ENCODE measurements at regions not wholly inside any gene's neighbourhood (a gene's known extent, or its start where the extent isn't known, plus 50 kb on each side); places are given as distances from the start of the nearest gene placed in this dataset.
"Not testable (repeated sequence)": the region's sequence is repeated elsewhere in the genome, so short reads cannot be mapped to it uniquely, and the experiment has no call there.

GRCh38 chr5:99901972-99902371 lies 633.2 kb upstream of the FAM174A start:
- no peak for DNase-seq (ENCODE audit: low spot score)

DNA sequence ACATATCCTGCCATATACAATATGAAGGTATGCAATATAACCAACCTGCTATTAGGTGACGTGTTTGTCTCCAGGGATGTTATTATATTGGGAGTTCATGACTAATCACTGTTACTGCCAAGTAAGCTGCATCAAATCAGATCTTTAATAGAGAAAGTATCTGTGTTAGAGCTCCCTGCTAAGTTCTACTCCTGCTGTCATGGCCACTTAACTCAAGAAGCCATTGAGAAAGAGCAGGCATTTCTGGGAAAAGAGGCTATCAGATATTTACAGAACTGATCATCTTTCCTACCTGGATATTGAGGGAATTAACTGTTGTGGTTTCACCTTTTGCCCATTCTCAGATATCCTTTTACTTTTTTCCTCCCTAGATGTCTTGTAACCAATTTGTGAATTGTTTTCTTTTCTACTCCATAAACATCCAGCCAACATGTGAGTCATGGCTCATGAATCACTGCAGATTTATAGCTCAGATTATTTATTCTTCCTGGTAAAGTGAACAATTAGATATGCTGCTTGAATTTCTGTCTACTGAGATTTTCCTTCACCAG lies 634.8 kb upstream of the FAM174A start:
- no peak for DNase-seq (ENCODE audit: low spot score)

DNA sequence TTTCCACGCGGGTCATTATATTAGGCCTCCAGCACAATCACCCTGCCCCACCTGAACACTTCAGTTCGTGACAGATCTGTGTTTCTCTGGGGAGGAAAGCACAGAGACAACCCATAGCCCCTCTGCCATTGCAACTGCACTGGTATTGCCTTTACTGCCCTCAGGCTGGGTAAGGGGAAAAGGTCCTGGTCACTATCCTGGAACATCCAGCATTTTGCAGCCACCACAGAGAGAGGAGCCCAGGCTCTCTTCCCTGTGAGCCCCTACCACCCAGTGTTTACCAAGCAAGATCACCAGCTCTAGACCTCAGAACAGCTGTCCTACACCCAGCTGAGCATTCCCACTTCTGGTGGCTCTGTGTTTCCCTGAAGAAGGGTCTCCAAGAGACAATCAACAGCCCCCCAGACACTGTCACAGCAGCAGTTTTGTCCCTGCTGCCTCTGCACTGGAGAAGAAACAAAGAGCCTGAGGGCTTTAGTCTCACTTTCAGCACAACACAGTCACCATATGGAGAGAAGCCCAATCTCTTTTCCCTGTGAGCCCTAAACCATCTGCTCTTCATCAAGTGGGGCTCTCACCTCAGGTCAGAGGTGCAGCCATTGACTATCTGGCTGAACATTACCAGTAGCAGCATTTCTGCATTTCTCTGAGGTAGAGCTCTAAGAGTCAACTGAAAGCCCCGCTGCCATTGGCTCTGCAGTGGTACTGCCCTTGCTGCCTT lies 655.2 kb upstream of the FAM174A start:
- no peak for DNase-seq (ENCODE audit: low spot score)

- DNase-seq (ENCODE audit: low spot score): no peak
Observed at GRCh38 chr5:99878830-99879229, 656.3 kb upstream of the FAM174A start.

GRCh38 chr5:99866740-99867139 lies 668.4 kb upstream of the FAM174A start:
- DNase-seq (ENCODE audit: low spot score): no peak

DNA sequence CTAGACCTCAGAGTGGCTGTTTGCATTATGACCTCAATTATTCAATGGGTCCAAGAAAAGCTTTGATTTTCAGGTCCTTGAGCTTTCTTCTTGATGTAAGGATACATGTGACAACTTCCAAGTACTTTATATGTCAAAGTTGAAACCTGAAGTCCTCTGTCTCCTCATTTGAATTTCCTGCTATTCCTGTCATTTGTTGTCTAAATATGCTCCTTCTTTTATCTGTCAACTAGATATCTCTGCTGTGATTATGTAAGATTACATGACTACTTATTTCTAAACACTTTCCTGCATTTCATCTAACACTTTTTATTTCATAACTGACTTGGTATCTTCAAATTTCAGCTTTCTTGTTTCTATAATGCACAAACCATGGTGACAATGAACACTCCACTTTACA lies 670.0 kb upstream of the FAM174A start:
- no peak for DNase-seq (ENCODE audit: low spot score)

DNA sequence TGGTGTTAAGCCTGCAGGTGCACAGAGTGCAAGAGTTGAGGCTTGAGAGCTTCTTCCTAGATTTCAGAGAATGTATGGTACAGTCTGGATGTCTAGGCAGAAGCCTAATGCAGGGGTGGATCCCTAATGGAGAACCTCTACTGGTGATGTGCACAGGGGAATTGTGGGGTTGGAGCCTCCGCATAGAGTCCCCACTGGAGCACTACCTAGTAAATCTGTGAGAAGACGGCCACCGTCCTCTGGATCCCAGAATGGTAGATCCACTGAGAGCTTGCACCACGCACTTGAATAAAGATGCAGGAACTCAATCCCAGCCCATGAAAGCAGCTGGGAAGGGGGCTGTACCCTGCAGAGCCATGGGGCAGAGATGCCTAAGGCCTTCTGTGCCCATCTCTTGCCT lies 699.4 kb upstream of the FAM174A start:
- DNase-seq (ENCODE audit: low spot score): no peak

GRCh38 chr5:99827136-99827535 lies 708.0 kb upstream of the FAM174A start:
- DNase-seq (ENCODE audit: low spot score): no peak

GRCh38 chr5:99817796-99818195 lies 717.4 kb upstream of the FAM174A start:
- DNase-seq (ENCODE audit: low spot score): no peak

DNA sequence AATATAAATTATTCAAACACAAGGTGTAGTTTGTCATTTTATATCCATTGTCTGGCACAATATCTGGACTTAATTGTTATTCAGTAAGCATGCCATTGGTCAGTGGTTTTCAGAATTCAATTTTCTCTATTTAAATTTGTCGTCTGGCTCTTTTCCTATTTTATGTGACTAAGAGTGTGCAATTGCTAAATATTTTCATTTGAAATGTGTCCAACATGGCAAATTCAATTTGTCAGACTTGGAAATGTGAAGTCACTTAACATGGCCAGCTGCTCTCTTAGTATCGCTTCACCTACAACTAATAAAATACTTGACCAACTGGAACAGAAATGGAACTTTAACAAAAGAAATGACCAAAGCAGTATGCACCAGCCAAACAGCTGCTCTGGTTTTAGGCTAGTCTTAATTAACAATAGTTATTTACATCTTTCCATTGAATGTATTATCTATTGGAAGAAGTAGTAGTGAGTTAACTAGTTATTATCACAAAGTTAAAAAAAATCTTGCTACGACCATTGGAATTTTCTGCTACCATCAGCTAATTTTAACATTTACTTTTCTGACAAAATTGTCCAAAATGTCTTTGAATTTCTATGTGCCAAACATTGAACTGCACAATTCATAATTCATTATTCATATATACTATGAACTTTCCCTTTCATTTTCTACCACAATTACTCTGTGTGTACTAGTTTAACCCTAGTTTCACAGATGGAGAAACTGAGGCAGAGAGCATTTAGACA lies 720.7 kb upstream of the FAM174A start:
- DNase-seq (ENCODE audit: low spot score): no peak

- no peak for DNase-seq (ENCODE audit: low spot score)
Observed at GRCh38 chr5:99808657-99809230, 726.4 kb upstream of the FAM174A start.

DNA sequence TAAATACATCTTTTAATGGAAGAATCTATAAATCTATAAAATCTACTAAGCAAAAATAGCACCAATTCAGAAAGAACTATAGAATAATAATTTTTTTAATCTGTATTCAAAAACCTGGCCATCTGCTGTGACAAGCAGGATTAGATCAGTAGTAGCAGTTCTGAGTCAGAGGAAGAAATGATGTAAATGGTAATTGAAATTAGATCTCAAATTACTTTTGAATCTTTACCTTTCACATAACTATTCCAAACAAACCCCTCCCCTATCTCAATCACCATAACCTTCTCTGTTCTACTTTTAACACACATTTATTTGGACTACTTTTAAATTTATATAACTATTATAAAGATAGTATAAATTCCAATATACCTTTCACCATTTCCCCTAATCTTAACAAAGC lies 727.8 kb upstream of the FAM174A start:
- no peak for DNase-seq (ENCODE audit: low spot score)

DNA sequence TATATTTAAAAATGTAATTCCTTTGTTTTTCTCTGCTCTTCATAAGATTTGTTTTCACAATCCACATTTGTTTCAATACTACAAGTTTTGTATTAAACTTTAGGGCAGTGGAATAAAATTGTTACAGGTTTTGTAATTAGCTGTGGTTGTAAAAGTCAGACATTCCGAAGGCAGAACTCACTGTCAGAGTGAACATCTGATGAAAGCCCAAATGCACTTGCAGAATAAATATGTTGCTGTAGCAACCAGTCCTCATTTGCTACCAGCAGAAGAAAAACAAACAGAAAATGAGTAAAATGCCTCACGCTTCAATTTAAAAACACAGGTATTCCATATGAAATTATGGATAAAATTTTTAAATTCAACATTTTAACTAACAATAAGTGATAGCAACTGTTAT lies 740.1 kb upstream of the FAM174A start:
- no peak for DNase-seq (ENCODE audit: low spot score)

GRCh38 chr5:99788482-99788881 lies 746.7 kb upstream of the FAM174A start:
- DNase-seq (ENCODE audit: low spot score): no peak

DNA sequence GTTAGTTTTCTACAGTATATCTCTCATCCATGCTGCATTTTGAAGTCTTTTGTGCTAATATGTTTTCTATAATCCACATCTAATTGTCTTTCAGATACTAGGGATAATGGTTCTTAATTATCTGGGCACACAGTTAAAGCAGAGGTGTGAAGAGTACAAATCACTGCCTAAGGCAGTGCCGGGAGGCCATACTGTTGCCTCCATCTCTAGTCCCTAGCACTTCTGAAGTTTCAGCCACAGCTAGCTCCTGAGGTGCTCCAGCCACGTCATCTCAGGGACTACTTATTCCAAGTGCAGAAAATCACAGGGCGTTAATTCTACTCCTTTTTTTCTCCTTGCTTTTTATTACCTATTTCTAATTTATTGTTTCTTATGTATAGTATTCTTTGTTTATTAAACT lies 760.0 kb upstream of the FAM174A start:
- DNase-seq (ENCODE audit: low spot score): no peak

DNA sequence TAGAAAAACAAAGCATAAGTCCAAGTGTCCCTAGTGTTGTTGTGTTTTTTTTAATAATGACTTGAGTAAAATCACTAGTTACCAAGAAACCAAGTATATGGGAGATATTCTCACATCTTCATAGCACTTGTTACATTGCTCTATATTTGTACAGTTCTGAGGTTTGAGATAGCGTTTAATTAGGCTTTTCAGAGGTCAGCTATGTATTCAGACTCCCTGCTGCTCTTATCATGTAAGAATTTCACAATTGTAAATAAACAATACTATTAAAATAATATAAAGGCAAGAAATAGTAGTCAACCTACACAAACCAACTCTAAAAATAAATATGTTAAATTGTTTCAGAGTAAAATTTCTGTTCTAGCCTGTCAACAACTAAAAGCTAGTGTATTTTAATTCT lies 761.9 kb upstream of the FAM174A start:
- DNase-seq (ENCODE audit: low spot score): no peak

- no peak for DNase-seq (ENCODE audit: low spot score)
Observed at GRCh38 chr5:99771296-99771695, 763.9 kb upstream of the FAM174A start.

GRCh38 chr5:99765011-99765410 lies 770.2 kb upstream of the FAM174A start:
- DNase-seq (ENCODE audit: low spot score): no peak

GRCh38 chr5:99763021-99763774 lies 772.0 kb upstream of the FAM174A start:
- no peak for DNase-seq (ENCODE audit: low spot score)

DNA sequence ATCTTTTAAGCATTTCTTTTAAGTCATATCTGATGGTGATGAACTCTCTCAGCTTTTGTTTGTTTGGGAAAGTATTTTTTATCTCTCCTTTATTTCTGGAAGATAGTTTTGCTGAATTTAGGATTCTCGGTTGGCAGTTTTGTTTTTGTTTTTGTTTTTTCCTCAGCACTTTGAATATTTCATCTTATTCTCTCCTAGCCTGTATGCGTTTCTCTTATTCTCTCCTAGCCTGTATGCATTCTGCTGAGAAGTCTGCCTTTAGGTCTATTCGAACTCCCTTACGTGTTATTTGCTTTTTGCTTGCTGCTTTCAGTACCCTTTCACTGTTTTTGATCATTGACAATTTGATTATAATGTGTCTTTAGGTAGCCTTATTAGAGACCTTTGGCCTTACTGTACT lies 787.8 kb upstream of the FAM174A start:
- no peak for DNase-seq (ENCODE audit: low spot score)

DNA sequence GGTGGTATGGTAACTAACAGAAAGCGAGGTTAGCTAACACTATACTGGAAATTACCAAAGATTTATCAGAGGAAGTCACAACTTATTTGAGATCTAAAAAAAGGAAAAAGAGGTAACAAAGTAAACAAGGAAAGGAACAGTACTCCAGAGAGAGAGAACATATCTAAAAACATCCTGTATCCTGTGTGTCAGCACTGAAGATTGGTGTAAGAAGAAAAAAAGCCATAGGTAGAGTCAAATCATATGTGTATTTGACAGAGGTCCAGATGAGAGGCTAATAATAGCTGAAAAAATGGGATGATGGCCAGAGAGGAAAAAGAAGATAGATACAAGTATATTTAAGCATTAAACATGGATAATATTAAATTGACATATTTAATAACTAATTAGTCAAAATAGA lies 802.0 kb upstream of the FAM174A start:
- DNase-seq (ENCODE audit: low spot score): not testable (repeated sequence)

- not testable (repeated sequence) for DNase-seq (ENCODE audit: low spot score)
Observed at GRCh38 chr5:99730653-99731052, 801.8 kb upstream of the CHD1 start.

All from CD4-positive, alpha-beta T cell treated with Interleukin-6 at 100 ng/mL for 8 hours (primary cell).